GM21423 (cell line): ENCODE measurements at regions not wholly inside any gene's neighbourhood (a gene's known extent, or its start where the extent isn't known, plus 50 kb on each side); places are given as distances from the start of the nearest gene placed in this dataset.

Experiments
- ATAC-seq: cut with Tn5 transposase; IDR thresholded peaks from one replicate; pipeline ENCODE4 v1.9.1; 2021; ENCODE audit warnings: mild to moderate bottlenecking, moderate library complexity; ENCODE audit not compliant: unreplicated experiment

DNA sequence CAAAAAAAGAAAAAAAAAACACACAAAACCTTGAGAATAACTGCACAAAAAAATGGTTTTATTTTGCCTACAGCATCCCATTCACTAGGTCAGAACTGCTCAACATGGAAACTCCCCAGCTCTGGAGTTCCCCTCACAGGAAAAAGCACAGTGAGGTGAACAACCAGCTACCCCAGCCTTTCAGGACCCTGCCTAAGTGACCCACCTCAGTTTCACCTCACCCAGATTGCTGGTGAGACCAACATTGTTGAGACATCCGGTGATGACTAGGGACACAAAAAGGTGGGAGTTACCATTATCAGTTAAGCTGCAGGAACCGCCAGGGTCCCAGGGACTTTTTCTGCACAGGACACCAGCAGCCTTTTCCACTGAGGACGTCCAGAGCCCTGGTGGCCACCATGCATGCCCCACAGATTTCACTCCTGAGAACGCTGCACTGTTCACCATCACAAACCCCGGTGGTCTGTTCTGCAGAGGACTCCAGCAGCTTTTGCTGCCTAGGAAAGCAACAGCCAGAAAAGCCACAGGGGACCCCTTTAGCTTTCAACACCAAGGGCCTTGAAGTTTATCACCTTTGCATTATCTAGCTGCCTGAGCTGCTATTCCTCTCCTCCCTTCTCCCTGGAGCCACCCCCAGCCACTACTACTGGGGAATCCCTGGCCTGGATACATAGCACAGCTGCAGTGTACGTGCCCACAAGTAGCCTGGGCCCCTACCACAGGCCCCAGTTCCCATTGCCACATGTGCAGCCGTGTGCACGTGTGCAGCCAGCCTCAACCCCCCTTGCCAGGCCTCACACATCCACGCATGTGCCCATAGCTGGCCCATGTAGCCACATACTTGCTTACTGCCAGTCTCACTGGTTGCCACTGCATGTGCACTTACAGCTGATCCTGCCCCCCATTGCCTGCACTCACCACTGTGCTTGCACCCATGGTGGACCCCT, 62.5 kb upstream of the FAR2 start:
- ATAC-seq = no peak

DNA sequence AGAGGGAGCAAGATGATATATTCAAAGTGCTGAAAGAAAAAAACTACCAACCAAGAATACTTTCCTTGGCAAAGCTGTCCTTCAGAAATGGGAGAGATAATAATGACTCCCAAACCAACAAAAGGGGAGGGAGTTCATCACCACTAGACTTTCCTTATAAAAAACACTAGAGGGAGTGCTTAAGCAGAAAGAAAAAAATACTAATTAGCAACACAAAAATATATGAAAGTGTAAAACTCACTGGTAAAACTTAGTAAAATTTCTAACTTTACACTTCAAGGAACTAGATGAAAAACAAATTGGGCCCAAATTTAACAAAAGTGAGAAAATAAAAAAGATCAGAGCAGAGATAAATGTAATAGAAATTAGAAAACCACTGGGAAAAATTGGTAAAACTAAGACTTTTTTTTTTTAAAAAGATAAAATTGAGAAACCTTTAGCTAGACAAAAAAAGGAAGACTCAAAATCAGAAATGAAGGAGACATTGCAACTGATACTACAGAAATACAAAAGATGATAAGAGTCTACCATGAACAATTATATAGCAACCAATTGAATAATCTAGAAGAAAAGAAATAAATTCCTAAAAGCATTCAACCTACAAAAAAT, 60.4 kb upstream of the FAR2 start:
- ATAC-seq = no peak
